OCI-LY1 (cell line): ENCODE measurements at regions not wholly inside any gene's neighbourhood (a gene's known extent, or its start where the extent isn't known, plus 50 kb on each side); places are given as distances from the start of the nearest gene placed in this dataset.

Experiments used
- EZH2 ChIP-seq: fragments of 200-600 bp; sonication (generic), shearing (Covaris generic); IDR thresholded peaks from 2 replicates; pipeline ENCODE4 v1.8.0; 2017; ENCODE audit warnings: borderline replicate concordance, mixed run types, mild to moderate bottlenecking, antibody characterized with exemption, low read length, moderate library complexity, mixed read lengths
- TF ChIP-seq, protein P1 (sequence below): fragments of 200-600 bp; sonication (generic), shearing (Covaris generic); IDR thresholded peaks from 2 replicates; pipeline ENCODE4 v1.5.1; 2017; ENCODE audit warnings: mild to moderate bottlenecking, antibody characterized with exemption, low read length, moderate library complexity, mixed read lengths

- TF ChIP-seq, protein P1, sequence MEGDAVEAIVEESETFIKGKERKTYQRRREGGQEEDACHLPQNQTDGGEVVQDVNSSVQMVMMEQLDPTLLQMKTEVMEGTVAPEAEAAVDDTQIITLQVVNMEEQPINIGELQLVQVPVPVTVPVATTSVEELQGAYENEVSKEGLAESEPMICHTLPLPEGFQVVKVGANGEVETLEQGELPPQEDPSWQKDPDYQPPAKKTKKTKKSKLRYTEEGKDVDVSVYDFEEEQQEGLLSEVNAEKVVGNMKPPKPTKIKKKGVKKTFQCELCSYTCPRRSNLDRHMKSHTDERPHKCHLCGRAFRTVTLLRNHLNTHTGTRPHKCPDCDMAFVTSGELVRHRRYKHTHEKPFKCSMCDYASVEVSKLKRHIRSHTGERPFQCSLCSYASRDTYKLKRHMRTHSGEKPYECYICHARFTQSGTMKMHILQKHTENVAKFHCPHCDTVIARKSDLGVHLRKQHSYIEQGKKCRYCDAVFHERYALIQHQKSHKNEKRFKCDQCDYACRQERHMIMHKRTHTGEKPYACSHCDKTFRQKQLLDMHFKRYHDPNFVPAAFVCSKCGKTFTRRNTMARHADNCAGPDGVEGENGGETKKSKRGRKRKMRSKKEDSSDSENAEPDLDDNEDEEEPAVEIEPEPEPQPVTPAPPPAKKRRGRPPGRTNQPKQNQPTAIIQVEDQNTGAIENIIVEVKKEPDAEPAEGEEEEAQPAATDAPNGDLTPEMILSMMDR, result no peak
- TF ChIP-seq EZH2, result no peak
Observed at GRCh38 chr7:32251659-32252058, 181.5 kb upstream of the PDE1C start.
